Duodenal mucosa (tissue), 2 donors: ENCODE measurements at regions not wholly inside any gene's neighbourhood (a gene's known extent, or its start where the extent isn't known, plus 50 kb on each side); places are given as distances from the start of the nearest gene placed in this dataset.

Source experiments
- H3K27ac ChIP-seq: one replicate; pipeline ENCODE4 v1.7.0; 2013; ENCODE audit warnings: low read depth, low read length
- H3K27me3 ChIP-seq, 2 donors: one replicate each; pipeline ENCODE4 v1.7.0; 2013; ENCODE audit warnings: low read length in 2 of 2, control low read depth in 1 of 2; ENCODE audit not compliant: insufficient read depth in 2 of 2, control insufficient read depth in 1 of 2
- H3K36me3 ChIP-seq, 2 donors: one replicate each; pipeline ENCODE4 v1.7.0; 2013; ENCODE audit warnings: low read length in 2 of 2, control low read depth in 1 of 2; ENCODE audit not compliant: insufficient read depth in 2 of 2, control insufficient read depth in 1 of 2
- H3K4me1 ChIP-seq, 2 donors: one replicate each; pipeline ENCODE4 v1.7.0; 2013; ENCODE audit warnings: low read length in 2 of 2, control low read depth in 1 of 2; ENCODE audit not compliant: insufficient read depth in 2 of 2, control insufficient read depth in 1 of 2
- H3K4me3 ChIP-seq, 2 donors: one replicate each; pipeline ENCODE4 v1.7.0; 2013; ENCODE audit warnings: low read length in 2 of 2, low read depth in 1 of 2
- H3K9ac ChIP-seq, 2 donors: one replicate each; pipeline ENCODE4 v1.7.0; 2013; ENCODE audit warnings: low read length in 2 of 2, low read depth in 1 of 2
- H3K9me3 ChIP-seq, 2 donors: one replicate each; pipeline ENCODE4 v1.7.0; 2013; ENCODE audit warnings: low read length in 2 of 2, control low read depth in 1 of 2; ENCODE audit not compliant: control insufficient read depth in 1 of 2

DNA sequence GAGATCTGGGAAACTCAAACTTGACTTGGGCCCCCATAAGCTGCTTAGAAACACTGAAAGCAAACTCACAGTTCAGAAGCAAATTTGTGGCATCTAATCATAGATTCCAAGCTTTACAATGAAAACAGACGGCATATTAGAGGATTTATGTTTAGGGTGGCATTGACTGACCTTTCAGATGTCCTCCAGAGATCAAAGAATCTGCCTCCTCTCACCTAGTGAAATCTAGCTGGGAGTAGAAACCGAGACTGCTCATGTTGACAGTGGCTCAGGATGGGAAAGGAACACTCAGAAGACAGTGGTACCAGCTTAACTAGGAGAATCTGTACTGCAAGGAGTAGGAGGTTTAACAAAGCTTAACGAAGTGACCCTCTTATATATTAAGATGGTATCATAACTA lies 345.0 kb downstream of the GXYLT1 start:
- H3K9me3 ChIP-seq: no peaks in the 10 kb centered on the region
- H3K36me3 ChIP-seq: no peaks in the 10 kb centered on the region
- no peak overlapping the region for H3K9ac ChIP-seq
- no peaks in the 10 kb centered on the region for H3K27me3 ChIP-seq
- H3K4me3 ChIP-seq: no peak overlapping the region
- no peak overlapping the region for H3K27ac ChIP-seq
- H3K4me1 ChIP-seq: no peaks in the 10 kb centered on the region

DNA sequence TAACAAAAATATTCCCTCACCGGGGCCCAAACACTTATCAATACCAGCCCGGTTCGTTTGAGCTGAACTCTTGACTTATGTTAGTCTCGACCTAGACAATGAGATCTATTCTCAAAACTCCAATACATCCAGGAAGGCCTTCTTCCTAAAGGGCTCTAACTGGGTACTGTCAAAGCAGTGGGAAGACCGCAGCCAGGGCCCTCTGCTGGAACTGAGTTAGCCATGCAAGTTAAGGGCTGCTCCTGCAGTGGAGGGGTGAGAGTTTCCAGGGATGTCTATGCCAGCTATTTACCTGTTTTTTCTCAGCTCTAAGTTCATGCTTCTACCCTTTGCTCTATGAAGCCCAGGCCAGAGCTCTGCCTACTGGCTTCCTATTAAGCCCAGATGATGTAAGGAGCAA lies 348.8 kb downstream of the GXYLT1 start:
- Histone ChIP-seq H3K4me1 (no peaks in the 10 kb centered on the region), H3K27ac (no peak overlapping the region)

DNA sequence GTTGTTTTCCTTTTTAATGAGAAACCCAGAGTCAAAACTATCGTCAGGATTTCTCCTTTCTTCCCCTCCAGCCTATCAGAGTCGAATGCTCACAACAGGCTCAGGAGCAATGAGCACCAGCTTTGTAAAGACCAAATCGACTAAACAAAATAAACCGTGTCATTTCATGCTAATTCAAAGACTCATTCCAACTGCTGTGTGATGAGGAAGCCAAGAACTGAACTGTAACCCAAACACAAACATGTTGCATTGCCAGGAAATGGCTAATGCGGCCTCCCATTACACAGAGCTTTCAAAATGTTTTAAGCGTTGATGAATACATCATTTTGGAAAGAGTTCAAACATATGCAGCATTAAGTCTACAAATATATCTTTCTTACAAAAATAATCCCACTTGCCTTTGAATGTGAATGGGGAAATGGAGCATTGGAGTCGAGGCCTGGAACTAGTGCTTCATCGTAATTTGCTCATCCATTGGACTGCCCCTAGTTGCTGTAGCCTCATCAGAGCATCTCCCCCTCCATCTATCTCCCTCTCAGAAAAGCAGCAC lies 349.5 kb downstream of the GXYLT1 start:
- no peak overlapping the region for H3K27ac ChIP-seq
- no peaks in the 10 kb centered on the region for H3K36me3 ChIP-seq
- H3K27me3 ChIP-seq: no peaks in the 10 kb centered on the region
- no peaks in the 10 kb centered on the region for H3K4me1 ChIP-seq
- H3K4me3 ChIP-seq: no peak overlapping the region
- H3K9ac ChIP-seq: no peak overlapping the region
- H3K9me3 ChIP-seq: peaks cover 3 to 13% of the 10 kb centered on the region in 2 donors

More for the DNA sequence above, 348.8 kb downstream of the GXYLT1 start:
- Histone ChIP-seq H3K9me3 (peaks cover 3 to 9% of the 10 kb centered on the region in 2 donors), H3K27me3 (no peaks in the 10 kb centered on the region), H3K9ac (no peak overlapping the region), H3K36me3 (no peaks in the 10 kb centered on the region), H3K4me3 (no peak overlapping the region)

DNA sequence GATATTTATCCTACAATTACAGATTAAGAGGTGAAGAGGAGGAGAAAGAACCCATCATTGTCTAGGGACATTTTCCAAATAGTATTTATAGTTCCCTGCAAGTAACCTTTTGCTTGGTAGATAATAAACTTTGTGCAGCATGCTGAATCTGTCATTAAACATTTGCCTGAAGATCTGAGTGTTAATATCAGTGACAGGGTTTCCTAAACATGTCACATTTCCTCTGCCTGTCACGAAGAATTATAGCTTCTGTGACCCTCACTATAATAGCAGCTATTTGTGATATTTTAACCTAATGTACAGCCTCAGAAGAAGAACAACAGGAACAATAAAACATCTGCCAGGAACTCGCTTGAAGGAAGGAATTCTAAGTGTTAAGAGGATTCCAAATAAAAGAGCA lies 350.3 kb downstream of the GXYLT1 start:
- Histone ChIP-seq H3K27ac (no peak overlapping the region), H3K4me3 (no peak overlapping the region), H3K9ac (no peak overlapping the region), H3K27me3 (no peaks in the 10 kb centered on the region), H3K4me1 (no peaks in the 10 kb centered on the region), H3K36me3 (no peaks in the 10 kb centered on the region), H3K9me3 (peaks cover 3 to 13% of the 10 kb centered on the region in 2 donors)

DNA sequence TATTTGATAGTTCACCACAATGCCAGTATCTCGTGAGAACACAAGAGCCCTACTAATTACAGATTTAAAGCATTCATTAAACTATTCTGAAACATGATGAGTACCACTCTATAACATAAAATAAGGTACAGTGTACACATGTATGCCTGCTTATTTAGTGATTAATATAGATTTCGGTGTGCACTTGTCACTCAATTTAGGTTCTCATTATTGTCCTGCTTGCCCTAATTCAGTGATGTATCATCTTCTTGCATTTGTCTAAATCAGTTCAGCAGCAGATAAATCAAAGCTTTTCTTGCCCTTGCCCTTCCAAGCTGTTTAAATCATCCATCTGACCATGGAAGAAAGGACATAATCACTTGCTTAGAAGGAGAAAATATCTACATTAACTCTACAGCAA lies 359.7 kb downstream of the GXYLT1 start:
- H3K36me3 ChIP-seq: no peaks in the 10 kb centered on the region
- H3K9ac ChIP-seq: no peak overlapping the region
- no peaks in the 10 kb centered on the region for H3K27me3 ChIP-seq
- no peak overlapping the region for H3K27ac ChIP-seq
- H3K4me1 ChIP-seq: no peaks in the 10 kb centered on the region
- H3K4me3 ChIP-seq: no peak overlapping the region
- H3K9me3 ChIP-seq: no peaks in the 10 kb centered on the region

DNA sequence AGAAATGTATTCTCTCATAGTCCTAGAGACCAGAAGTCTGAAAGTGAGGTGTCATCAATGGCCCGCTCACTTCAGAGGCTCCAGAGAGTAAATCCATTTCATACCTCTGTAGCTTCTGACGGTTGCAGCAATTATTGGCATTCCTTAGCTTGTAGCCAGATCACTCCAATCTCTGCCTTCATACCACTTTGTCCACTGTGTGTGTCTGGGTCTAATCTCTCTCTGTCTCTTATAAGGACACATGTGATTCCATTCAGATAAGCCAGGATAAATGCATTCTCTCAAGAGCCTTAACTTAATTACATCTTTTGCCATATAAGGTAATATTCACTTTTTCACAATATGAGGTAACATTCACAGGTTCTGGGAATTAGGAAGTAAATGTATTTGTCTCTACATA lies 365.7 kb downstream of the GXYLT1 start:
- Histone ChIP-seq H3K9ac (no peak overlapping the region), H3K9me3 (no peaks in the 10 kb centered on the region), H3K27ac (no peak overlapping the region), H3K4me1 (no peaks in the 10 kb centered on the region), H3K36me3 (no peaks in the 10 kb centered on the region), H3K4me3 (no peak overlapping the region), H3K27me3 (no peaks in the 10 kb centered on the region)

DNA sequence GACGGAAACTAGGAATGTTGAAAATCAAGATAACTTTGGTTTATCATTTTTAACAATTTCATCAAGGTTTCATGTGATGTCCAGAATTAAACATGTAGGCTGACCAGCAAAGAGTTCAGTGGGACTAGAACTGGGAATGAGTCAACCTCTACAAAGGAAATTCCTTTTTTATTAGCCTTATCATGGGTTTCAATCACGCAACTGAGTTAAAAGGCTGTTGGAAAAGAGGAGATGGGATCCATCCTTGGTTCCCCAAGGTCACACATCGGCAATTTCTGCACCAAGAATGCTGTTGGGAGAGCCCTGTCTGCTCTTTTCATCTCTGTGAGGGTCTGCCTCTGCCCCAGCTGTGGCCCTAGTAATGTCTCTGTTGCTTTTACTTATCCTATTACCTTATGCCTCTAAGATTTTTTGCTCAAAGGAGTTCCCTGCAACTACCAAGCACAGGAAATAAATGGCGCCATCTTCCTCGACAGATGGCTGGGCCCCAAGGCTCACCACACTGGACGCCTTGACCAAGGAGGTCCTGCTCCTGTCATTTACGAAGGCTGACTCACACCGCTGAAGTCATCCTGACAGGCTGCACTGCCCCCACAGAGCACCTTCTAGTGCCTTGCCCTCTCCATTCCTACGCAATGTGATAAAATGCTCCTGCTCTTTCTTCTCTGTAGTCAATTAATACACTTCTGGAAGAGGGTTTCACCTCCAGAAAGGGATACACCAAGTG lies 367.4 kb downstream of the GXYLT1 start:
- Histone ChIP-seq H3K9me3 (no peaks in the 10 kb centered on the region), H3K9ac (no peak overlapping the region), H3K4me1 (no peaks in the 10 kb centered on the region), H3K27me3 (no peaks in the 10 kb centered on the region), H3K36me3 (no peaks in the 10 kb centered on the region), H3K27ac (no peak overlapping the region), H3K4me3 (no peak overlapping the region)

DNA sequence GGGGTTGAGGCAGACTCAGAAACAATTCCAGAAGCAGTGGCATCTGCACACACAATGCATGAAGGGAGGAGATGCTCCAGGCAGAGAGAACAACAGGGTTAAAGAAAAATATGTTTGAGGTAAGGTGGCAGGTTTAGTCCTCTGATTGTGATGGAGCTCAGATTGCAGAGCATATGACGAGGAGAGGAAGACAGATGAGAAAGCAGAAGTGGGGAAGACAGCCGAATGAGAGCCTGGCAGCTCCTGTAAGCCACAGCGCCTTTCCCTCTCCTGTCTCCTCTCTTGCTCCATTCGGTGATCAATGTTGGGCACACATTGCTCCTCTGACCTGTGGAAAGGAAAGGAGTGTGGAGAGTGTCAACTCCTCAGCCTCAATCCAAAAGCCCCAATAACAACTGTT lies 372.2 kb downstream of the GXYLT1 start:
- Histone ChIP-seq H3K9me3 (no peaks in the 10 kb centered on the region), H3K4me1 (no peaks in the 10 kb centered on the region), H3K36me3 (no peaks in the 10 kb centered on the region), H3K27me3 (no peaks in the 10 kb centered on the region), H3K27ac (no peak overlapping the region), H3K4me3 (no peak overlapping the region), H3K9ac (no peak overlapping the region)

DNA sequence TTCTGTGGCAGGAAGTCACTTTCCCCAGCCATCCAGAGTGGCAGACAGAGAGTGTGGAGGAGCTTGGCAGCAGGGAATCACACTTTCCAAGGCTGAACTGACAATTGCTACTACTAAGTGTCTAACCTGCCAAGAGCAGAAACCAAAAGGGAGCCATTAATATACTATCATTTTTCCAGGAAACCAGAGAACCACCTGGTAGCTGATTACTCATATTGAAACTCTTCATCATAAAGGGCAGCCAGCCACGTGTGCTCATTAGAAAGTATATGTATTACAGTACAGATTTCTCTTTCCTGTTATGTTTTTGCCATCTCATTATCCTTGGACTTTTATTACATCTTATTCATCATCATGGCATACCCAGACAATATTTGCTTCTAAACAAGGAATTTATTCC lies 374.9 kb downstream of the GXYLT1 start:
- H3K4me1 ChIP-seq: no peaks in the 10 kb centered on the region
- no peaks in the 10 kb centered on the region for H3K27me3 ChIP-seq
- no peak overlapping the region for H3K4me3 ChIP-seq
- no peaks in the 10 kb centered on the region for H3K9me3 ChIP-seq
- no peaks in the 10 kb centered on the region for H3K36me3 ChIP-seq
- no peak overlapping the region for H3K27ac ChIP-seq
- H3K9ac ChIP-seq: no peak overlapping the region

DNA sequence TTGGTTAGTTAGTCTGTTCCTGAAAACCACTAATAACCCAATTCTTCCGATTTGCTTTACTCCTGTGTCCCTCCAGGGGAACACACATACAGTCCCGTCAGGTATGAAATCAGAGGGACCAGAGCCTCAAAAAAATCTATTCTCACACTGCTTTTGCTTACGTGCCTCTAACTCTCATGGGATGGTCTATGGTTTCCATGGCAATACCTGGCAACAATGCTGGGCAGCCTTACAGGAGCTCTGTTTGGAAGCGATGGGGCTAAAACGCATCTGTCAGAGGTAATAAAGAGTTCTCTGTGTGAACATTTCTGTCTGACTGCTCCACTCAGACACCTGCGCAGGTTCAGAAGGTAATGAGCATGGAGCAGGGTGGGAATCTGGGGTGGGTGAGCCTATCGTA lies 376.2 kb downstream of the GXYLT1 start:
- Histone ChIP-seq H3K36me3 (no peaks in the 10 kb centered on the region), H3K27ac (no peak overlapping the region), H3K9ac (no peak overlapping the region), H3K4me1 (no peaks in the 10 kb centered on the region), H3K27me3 (no peaks in the 10 kb centered on the region), H3K4me3 (no peak overlapping the region), H3K9me3 (no peaks in the 10 kb centered on the region)
